Hepatocyte (in vitro differentiated cells): ENCODE measurements at regions not wholly inside any gene's neighbourhood (a gene's known extent, or its start where the extent isn't known, plus 50 kb on each side); places are given as distances from the start of the nearest gene placed in this dataset.

ENCODE experiments used
- EZH2 ChIP-seq: fragments of 200-600 bp; sonication (generic); IDR thresholded peaks from 2 replicates; pipeline ENCODE4 v1.6.1; 2016; ENCODE audit warnings: antibody characterized with exemption, mild to moderate bottlenecking, borderline replicate concordance
- EZH2phosphoT487 ChIP-seq: fragments of 200-600 bp; sonication (generic); IDR thresholded peaks from one replicate; pipeline ENCODE4 v1.6.1; 2018; ENCODE audit warnings: antibody characterized with exemption, mild to moderate bottlenecking, low read depth, moderate library complexity; ENCODE audit not compliant: unreplicated experiment, severe bottlenecking
- TF ChIP-seq, protein P1 (sequence below): fragments of 200-600 bp; sonication (generic); IDR thresholded peaks from 2 replicates; pipeline ENCODE4 v1.5.1; 2016; ENCODE audit warnings: antibody characterized with exemption, mild to moderate bottlenecking; ENCODE audit not compliant: poor library complexity

DNA sequence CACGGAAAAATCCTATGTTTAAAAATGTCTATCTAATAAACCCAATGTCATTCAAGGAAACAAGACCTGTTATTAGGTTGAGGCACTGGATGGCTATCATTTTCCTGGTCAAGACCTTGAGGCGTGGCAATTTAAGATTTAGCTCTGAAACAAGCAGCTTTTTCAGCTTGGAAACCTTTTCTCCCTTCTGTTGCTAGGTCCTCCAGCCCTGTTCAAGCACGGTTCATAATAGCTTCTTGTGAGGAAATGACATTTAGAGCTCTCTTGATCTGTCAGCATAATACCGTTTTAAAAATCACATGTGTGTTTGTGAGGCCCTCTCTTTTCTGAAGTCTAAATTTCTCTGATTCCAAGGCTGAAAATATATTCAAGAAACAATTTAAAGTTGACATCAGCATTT is 133.6 kb upstream of the GRPR start:
- TF ChIP-seq, protein P1, sequence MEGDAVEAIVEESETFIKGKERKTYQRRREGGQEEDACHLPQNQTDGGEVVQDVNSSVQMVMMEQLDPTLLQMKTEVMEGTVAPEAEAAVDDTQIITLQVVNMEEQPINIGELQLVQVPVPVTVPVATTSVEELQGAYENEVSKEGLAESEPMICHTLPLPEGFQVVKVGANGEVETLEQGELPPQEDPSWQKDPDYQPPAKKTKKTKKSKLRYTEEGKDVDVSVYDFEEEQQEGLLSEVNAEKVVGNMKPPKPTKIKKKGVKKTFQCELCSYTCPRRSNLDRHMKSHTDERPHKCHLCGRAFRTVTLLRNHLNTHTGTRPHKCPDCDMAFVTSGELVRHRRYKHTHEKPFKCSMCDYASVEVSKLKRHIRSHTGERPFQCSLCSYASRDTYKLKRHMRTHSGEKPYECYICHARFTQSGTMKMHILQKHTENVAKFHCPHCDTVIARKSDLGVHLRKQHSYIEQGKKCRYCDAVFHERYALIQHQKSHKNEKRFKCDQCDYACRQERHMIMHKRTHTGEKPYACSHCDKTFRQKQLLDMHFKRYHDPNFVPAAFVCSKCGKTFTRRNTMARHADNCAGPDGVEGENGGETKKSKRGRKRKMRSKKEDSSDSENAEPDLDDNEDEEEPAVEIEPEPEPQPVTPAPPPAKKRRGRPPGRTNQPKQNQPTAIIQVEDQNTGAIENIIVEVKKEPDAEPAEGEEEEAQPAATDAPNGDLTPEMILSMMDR = no peak
- TF ChIP-seq EZH2 = no peak
- TF ChIP-seq EZH2phosphoT487 = no peak
